ENCODE measurements at regions not wholly inside any gene's neighbourhood (a gene's known extent, or its start where the extent isn't known, plus 50 kb on each side); places are given as distances from the start of the nearest gene placed in this dataset.

GRCh38 chr20:3354247-3354646 lies 53.2 kb downstream of the DNAAF9 start:
- DNase-seq = no peak

GRCh38 chr20:3353646-3354045 lies 53.8 kb downstream of the DNAAF9 start:
- DNase-seq = no peak

GRCh38 chr20:3352202-3352601 lies 55.3 kb downstream of the DNAAF9 start:
- no peak for DNase-seq

- DNase-seq = no peak
Measured at GRCh38 chr20:3350422-3350821, 57.0 kb downstream of the DNAAF9 start.

- DNase-seq = no peak
Measured at GRCh38 chr20:3349786-3350185, 57.7 kb downstream of the DNAAF9 start.

GRCh38 chr20:3342766-3343165 lies 64.7 kb downstream of the DNAAF9 start:
- DNase-seq = no peak

GRCh38 chr20:3340443-3340842 lies 67.0 kb downstream of the DNAAF9 start:
- DNase-seq = peak; percentile 16 to 26

GRCh38 chr20:3339571-3339970 lies 67.9 kb downstream of the DNAAF9 start:
- DNase-seq = no peak

- DNase-seq = no peak
Measured at GRCh38 chr20:3339076-3339475, 68.4 kb downstream of the DNAAF9 start.

- no peak for DNase-seq
Measured at GRCh38 chr20:3334156-3334943, 73.1 kb downstream of the DNAAF9 start.

GRCh38 chr20:3330046-3330741 lies 77.3 kb downstream of the DNAAF9 start:
- peak in 1 of 2 donors; percentile 68 for DNase-seq

- DNase-seq = no peak
Measured at GRCh38 chr20:3328501-3328900, 79.0 kb downstream of the DNAAF9 start.

GRCh38 chr20:3326779-3327521 lies 80.5 kb downstream of the DNAAF9 start:
- DNase-seq = no peak

- no peak for DNase-seq
Measured at GRCh38 chr20:3325864-3326263, 81.6 kb downstream of the DNAAF9 start.

GRCh38 chr20:3323398-3323797 lies 84.1 kb downstream of the DNAAF9 start:
- no peak for DNase-seq

- no peak for DNase-seq
Measured at GRCh38 chr20:3318226-3318884, 79.4 kb upstream of the SLC4A11 start.

GRCh38 chr20:3316136-3316535 lies 77.1 kb upstream of the SLC4A11 start:
- DNase-seq = no peak

GRCh38 chr20:3315136-3315535 lies 76.1 kb upstream of the SLC4A11 start:
- DNase-seq = peak in 1 of 2 donors; percentile 13

- DNase-seq = no peak
Measured at GRCh38 chr20:3314391-3314790, 75.4 kb upstream of the SLC4A11 start.

GRCh38 chr20:3313683-3314065 lies 74.7 kb upstream of the SLC4A11 start:
- no peak for DNase-seq

GRCh38 chr20:3312940-3313682 lies 74.1 kb upstream of the SLC4A11 start:
- no peak for DNase-seq

- no peak for DNase-seq
Measured at GRCh38 chr20:3311623-3312022, 72.6 kb upstream of the SLC4A11 start.

Data from hippocampal formation (tissue), 2 donors.